ENCODE measurements at regions not wholly inside any gene's neighbourhood (a gene's known extent, or its start where the extent isn't known, plus 50 kb on each side); places are given as distances from the start of the nearest gene placed in this dataset.

DNA sequence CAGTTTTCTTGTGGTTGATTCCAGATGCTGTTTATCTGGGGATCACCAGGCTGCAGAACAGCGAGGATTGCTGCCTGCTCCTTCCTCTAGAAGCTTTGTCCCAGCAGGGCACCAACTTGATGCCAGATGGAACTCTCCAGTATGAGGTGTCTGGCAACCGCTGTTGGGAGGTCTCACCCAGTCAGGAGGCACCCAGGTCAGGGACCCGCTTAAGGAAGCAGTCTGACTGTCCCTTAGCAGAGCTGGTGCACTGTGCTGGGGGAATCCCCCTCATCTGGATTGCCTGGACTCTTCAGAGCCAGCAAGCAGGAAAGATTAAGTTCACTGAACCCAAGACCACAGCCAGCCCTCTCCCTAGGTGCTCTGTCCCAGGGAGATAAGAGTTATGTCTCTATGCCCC is 1165.2 kb downstream of the FSCB start:
- TF ChIP-seq POLR2A (IDR thresholded peaks at IDR 0.05; ENCODE audit: low read depth, low read length) (no peak), RFX5 (IDR thresholded peaks at IDR 0.05; ENCODE audit: low read depth, low read length) (no peak), CEBPB (IDR thresholded peaks at IDR 0.05; ENCODE audit: low read depth, low read length) (no peak), MAZ (IDR thresholded peaks at IDR 0.05; ENCODE audit: borderline replicate concordance, low read depth, low read length) (no peak), NFE2L2 (IDR thresholded peaks at IDR 0.05; ENCODE audit: low read depth, low read length) (no peak), MAFK (IDR thresholded peaks at IDR 0.05; ENCODE audit: low read depth, low read length) (no peak), RCOR1 (IDR thresholded peaks at IDR 0.05; ENCODE audit: insufficient replicate concordance, low read length) (no peak), CHD1 (IDR thresholded peaks at IDR 0.05; ENCODE audit: low read depth, low read length) (no peak), SMC3 (IDR thresholded peaks at IDR 0.05; ENCODE audit: low read depth, low read length) (no peak)
- TF ChIP-seq, protein P1, sequence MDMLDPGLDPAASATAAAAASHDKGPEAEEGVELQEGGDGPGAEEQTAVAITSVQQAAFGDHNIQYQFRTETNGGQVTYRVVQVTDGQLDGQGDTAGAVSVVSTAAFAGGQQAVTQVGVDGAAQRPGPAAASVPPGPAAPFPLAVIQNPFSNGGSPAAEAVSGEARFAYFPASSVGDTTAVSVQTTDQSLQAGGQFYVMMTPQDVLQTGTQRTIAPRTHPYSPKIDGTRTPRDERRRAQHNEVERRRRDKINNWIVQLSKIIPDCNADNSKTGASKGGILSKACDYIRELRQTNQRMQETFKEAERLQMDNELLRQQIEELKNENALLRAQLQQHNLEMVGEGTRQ (IDR thresholded peaks at IDR 0.05; ENCODE audit: low read depth, low read length): no peak
- TF ChIP-seq, protein P2, sequence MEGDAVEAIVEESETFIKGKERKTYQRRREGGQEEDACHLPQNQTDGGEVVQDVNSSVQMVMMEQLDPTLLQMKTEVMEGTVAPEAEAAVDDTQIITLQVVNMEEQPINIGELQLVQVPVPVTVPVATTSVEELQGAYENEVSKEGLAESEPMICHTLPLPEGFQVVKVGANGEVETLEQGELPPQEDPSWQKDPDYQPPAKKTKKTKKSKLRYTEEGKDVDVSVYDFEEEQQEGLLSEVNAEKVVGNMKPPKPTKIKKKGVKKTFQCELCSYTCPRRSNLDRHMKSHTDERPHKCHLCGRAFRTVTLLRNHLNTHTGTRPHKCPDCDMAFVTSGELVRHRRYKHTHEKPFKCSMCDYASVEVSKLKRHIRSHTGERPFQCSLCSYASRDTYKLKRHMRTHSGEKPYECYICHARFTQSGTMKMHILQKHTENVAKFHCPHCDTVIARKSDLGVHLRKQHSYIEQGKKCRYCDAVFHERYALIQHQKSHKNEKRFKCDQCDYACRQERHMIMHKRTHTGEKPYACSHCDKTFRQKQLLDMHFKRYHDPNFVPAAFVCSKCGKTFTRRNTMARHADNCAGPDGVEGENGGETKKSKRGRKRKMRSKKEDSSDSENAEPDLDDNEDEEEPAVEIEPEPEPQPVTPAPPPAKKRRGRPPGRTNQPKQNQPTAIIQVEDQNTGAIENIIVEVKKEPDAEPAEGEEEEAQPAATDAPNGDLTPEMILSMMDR (conservative IDR thresholded peaks at IDR 0.05; ENCODE audit: low read depth, low read length): no peak
- TF ChIP-seq, protein P3, sequence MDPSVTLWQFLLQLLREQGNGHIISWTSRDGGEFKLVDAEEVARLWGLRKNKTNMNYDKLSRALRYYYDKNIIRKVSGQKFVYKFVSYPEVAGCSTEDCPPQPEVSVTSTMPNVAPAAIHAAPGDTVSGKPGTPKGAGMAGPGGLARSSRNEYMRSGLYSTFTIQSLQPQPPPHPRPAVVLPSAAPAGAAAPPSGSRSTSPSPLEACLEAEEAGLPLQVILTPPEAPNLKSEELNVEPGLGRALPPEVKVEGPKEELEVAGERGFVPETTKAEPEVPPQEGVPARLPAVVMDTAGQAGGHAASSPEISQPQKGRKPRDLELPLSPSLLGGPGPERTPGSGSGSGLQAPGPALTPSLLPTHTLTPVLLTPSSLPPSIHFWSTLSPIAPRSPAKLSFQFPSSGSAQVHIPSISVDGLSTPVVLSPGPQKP (IDR thresholded peaks at IDR 0.05; ENCODE audit: borderline replicate concordance, low read depth, low read length): no peak
